Colonic mucosa (tissue), 4 donors: ENCODE measurements at regions not wholly inside any gene's neighbourhood (a gene's known extent, or its start where the extent isn't known, plus 50 kb on each side); places are given as distances from the start of the nearest gene placed in this dataset.

Source experiments
- DNase-seq: peaks from one replicate; pipeline ENCODE4 v3.0.0-alpha.2; 2020
- H3K27ac ChIP-seq: fragments of 200-600 bp; one replicate; pipeline ENCODE4 v1.8.0; 2021
- H3K27me3 ChIP-seq: fragments of 200-600 bp; one replicate; pipeline ENCODE4 v1.8.0; 2021
- H3K36me3 ChIP-seq: fragments of 200-600 bp; one replicate; pipeline ENCODE4 v1.8.0; 2021
- H3K4me1 ChIP-seq: fragments of 200-600 bp; one replicate; pipeline ENCODE4 v1.8.0; 2021; ENCODE audit warnings: mild to moderate bottlenecking
- H3K4me3 ChIP-seq: fragments of 200-600 bp; one replicate; pipeline ENCODE4 v1.8.0; 2021
- H3K9ac ChIP-seq, 2 donors: one replicate each; pipeline ENCODE4 v1.7.0; 2013; ENCODE audit warnings: control low read depth in 2 of 2, low read depth in 2 of 2, low read length in 2 of 2
- H3K9me3 ChIP-seq: fragments of 200-600 bp; one replicate; pipeline ENCODE4 v1.8.0; 2021
- intact Hi-C: fragments of 100-400 bp; cut with DNase I; formaldehyde crosslinking; loops from one replicate; pipeline ENCODE4 v1.14.1; 2022
- TF ChIP-seq, protein P1 (sequence below): fragments of 200-600 bp; IDR thresholded peaks from one replicate; pipeline ENCODE4 v1.8.0; 2022; ENCODE audit warnings: antibody characterized with exemption, mild to moderate bottlenecking
- donor health status: healthy.
- donor health status: DM: no; HTN: no; CAD: no.
- donor health status: DM: no; HTN: no; CAD: no.

DNA sequence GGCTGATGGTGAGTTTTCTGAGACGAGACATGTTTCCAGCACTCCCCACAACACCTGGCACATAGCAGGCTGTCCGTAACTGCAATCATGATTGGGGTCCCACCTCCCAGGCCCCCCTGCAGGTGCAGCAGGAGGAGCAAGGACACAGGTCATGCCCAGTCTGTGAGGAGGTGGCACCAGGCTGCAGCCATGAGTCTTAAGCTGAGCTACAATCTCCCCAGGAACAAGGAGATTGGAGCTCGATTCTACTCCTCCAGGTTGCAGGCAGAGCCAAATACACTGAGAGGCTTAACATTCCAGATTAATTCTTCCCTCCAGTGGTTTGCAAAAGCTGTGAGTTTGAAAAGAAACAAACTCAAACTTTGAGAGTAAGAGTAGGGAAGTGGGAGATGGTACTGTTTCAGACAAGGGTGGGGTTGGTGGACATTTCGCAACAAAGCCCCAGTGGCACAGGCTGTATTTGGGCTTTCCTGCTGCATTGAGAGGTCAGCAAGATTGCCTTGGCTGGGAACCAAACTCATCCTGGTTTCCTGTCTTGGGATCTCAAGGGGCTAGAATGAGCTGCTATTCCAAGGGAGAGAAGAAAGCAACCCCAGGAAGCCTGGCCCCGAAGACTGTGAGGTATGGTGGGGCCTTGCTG, 64.8 kb upstream of the GALNT2 start:
- H3K36me3 ChIP-seq = no peaks in the 10 kb centered on the region
- H3K4me3 ChIP-seq = no peak overlapping the region
- H3K27me3 ChIP-seq = no peaks in the 10 kb centered on the region
- no peak overlapping the region for H3K27ac ChIP-seq
- no peak overlapping the region for H3K9ac ChIP-seq
- intact Hi-C loops = no loop called here
- peak; percentile 39 for DNase-seq
- TF ChIP-seq, protein P1, sequence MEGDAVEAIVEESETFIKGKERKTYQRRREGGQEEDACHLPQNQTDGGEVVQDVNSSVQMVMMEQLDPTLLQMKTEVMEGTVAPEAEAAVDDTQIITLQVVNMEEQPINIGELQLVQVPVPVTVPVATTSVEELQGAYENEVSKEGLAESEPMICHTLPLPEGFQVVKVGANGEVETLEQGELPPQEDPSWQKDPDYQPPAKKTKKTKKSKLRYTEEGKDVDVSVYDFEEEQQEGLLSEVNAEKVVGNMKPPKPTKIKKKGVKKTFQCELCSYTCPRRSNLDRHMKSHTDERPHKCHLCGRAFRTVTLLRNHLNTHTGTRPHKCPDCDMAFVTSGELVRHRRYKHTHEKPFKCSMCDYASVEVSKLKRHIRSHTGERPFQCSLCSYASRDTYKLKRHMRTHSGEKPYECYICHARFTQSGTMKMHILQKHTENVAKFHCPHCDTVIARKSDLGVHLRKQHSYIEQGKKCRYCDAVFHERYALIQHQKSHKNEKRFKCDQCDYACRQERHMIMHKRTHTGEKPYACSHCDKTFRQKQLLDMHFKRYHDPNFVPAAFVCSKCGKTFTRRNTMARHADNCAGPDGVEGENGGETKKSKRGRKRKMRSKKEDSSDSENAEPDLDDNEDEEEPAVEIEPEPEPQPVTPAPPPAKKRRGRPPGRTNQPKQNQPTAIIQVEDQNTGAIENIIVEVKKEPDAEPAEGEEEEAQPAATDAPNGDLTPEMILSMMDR = no peak
- no peaks in the 10 kb centered on the region for H3K9me3 ChIP-seq
- peaks cover 2% of the 10 kb centered on the region for H3K4me1 ChIP-seq

DNA sequence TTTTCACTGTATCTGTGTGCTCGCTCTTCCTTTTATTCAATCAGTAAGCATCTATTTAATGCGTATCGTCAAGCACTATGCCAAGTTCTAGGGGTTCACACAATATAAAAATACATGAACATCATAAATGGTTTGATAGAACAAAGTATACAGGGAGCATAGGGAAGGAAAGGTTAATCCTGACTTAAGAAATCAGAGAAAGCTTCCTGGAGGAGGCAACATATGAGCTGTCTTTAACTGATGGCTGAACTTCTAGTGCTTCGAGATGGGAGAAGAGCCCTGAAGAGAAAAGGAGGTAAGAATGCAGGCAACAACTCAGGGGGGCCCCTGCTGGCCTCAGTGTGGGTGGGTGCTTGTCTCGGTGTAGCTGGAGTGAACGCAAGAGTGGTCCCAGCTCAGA, 63.6 kb upstream of the GALNT2 start:
- H3K4me1 ChIP-seq = peaks cover 2% of the 10 kb centered on the region
- H3K4me3 ChIP-seq = no peak overlapping the region
- no peak overlapping the region for H3K9ac ChIP-seq
- TF ChIP-seq, protein P1 = no peak
- H3K9me3 ChIP-seq = no peaks in the 10 kb centered on the region
- H3K36me3 ChIP-seq = no peaks in the 10 kb centered on the region
- no peak for DNase-seq
- H3K27me3 ChIP-seq = no peaks in the 10 kb centered on the region
- H3K27ac ChIP-seq = no peak overlapping the region
- intact Hi-C loops = no loop called here

DNA sequence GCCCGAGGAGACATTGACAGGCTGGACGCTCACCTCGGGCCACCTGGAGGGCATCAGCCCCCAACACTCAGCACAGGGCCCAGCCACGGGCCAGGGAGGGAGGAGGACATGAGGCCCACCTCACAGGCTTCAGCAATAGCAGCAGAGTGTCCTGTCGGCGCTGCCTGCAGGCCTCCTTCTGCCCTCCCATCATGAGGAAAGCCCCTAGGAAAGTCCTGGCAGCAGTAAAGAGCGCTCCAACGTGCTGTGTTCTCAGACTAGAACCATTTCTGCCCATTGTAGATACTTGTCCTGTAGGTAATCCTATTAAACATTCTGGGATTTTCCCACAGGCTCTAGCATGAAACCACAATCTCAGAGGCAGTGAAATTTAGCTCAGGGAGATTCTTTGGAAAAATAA, 62.0 kb upstream of the GALNT2 start:
- H3K4me1 ChIP-seq = peaks cover 2% of the 10 kb centered on the region
- H3K36me3 ChIP-seq = no peaks in the 10 kb centered on the region
- no peaks in the 10 kb centered on the region for H3K9me3 ChIP-seq
- H3K27me3 ChIP-seq = no peaks in the 10 kb centered on the region
- DNase-seq = no peak
- TF ChIP-seq, protein P1 = no peak
- H3K9ac ChIP-seq = no peak overlapping the region
- H3K4me3 ChIP-seq = no peak overlapping the region
- intact Hi-C loops = no loop called here
- no peak overlapping the region for H3K27ac ChIP-seq

DNA sequence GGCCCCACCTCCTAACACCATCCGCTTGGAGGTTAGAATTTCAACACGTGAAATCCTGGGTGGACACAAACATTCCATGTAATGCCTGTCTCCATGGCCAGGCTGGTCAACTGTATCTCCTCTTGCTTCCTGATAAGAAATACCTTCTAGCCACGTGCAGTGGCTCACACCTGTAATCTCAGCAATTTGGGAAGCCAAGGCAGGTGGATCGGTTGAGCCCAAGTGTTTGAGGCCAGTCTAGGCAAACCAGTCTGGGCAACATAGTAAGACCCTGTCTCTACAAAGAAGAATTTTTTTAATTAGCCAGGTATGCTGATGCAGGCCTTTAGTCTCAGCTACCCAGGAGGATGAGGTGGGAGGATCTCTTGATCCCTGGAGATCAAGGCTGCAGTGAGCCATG, 58.3 kb upstream of the GALNT2 start:
- no peaks in the 10 kb centered on the region for H3K9me3 ChIP-seq
- H3K9ac ChIP-seq = no peak overlapping the region
- TF ChIP-seq, protein P1 = no peak
- H3K27ac ChIP-seq = no peak overlapping the region
- H3K4me3 ChIP-seq = no peak overlapping the region
- DNase-seq = no peak
- no peaks in the 10 kb centered on the region for H3K27me3 ChIP-seq
- intact Hi-C loops = no loop called here
- H3K36me3 ChIP-seq = no peaks in the 10 kb centered on the region
- no peaks in the 10 kb centered on the region for H3K4me1 ChIP-seq

DNA sequence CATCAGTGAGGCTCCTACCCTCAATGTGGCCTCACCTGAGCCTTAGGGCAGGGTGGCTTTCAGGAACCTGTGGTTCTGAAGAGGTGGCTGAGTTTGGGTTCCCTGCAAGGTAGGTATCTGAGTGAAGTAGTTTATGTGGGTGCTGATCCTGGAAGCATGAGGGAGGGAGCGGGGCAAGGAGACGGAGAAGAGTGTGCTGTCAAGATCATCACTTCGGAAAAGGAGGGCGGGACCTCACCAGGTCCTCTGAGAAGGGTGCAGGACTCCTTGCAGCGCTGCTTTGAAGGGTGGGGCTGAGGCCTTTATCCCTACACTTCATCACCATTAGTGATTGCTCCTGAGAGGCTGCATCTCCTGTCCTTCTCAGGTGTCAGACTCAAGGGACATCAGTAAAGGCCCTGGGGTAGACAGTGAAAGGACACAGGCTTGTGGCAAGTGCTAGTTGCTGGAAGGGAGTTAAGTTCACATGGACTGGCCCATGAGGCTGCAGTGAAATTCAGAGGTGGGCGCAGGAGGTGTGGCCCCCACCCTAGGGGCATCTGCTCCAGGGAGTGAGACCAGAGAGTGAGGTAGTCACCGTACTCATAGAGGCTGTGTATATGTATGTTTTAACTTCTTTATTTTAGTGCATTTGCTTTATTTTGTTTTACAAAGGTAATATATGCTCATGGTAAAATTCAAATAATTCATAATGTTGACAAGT, 57.3 kb upstream of the GALNT2 start:
- no peak for DNase-seq

More for the DNA sequence above, 57.3 kb upstream of the GALNT2 start:
- H3K4me3 ChIP-seq = no peak overlapping the region
- no peaks in the 10 kb centered on the region for H3K9me3 ChIP-seq
- no peaks in the 10 kb centered on the region for H3K36me3 ChIP-seq
- H3K27ac ChIP-seq = no peak overlapping the region
- no peak overlapping the region for H3K9ac ChIP-seq
- H3K4me1 ChIP-seq = no peaks in the 10 kb centered on the region
- intact Hi-C loops = no loop called here
- TF ChIP-seq, protein P1 = no peak
- no peaks in the 10 kb centered on the region for H3K27me3 ChIP-seq
